ENCODE measurements at regions not wholly inside any gene's neighbourhood (a gene's known extent, or its start where the extent isn't known, plus 50 kb on each side); places are given as distances from the start of the nearest gene placed in this dataset.

DNA sequence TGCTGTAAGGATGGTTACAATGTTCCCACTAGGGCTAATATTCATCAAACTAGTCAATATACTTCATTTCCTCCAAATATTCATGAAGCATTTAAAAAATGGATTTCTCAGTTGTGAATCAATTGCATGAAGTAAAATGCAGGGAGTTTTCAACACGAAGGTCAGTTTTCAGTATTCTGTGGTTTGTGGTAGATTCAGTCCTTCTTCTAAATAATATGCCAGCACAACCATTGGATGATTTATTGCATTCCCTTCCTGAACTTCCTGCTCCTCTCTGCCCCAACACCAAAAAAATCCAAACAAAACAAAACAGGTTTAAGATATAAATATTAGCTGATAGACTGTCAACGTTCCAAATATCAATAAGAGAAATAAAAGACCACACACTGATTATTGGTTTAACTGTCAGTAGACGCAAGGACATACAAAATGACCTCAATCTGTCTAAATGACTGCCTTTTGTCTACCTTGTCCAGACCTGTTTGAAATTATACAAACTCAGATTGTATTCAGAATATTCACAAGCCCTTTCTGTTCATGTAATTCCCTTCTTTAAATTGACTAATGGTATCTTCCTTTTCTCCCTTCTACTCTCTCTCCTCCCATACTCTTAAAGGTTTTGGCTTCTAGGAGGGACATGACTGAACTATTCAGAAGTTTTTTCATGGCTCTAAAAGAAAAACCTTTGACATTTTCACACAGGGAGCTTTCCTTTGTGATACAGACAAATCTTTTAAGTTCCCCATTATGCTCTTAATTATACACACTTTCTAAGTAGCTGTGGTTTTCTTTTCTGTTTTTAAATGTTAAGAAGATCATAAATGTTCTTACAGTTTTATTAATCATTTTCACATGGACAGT lies 92.6 kb upstream of the STT3B start:
- no peak for DNase-seq

DNA sequence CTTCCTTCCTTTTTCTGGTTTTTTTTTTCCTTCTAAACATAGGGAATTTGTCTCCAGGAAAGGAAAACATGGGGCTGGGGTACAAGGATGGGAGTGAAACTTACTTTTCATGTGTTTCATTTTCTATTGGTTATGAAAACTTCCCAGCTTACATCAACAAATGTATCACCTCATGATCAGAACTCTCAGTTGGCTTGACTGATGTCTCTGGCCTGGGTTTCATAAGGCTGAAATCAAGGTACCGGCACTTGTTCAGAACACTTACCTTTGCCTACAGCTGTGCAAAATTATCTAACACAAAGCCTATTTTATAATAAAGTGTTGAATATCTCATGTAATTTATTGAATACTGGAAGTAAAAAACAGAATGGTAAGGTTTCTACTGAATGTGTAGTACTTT lies 91.8 kb upstream of the STT3B start:
- DNase-seq: no peak

DNA sequence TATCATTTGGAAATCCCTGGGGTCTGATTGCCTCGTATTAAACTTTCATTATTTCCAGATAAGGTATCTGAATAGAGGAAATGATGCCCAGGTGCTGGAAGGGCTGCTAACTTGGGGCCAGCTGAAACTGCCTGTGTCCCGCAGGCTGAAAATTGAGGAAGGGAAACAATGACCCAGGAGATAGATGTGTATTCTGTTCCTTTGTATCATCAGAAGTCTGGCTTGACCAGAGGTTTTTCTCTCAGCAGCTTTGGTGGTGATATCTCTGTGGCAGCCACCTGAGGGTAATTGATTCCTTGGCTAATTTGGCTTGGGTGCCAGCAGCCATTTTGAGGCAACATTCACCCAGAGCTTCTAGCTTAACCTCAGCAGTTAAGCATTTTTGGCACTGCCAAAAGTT lies 90.0 kb upstream of the STT3B start:
- no peak for DNase-seq

DNA sequence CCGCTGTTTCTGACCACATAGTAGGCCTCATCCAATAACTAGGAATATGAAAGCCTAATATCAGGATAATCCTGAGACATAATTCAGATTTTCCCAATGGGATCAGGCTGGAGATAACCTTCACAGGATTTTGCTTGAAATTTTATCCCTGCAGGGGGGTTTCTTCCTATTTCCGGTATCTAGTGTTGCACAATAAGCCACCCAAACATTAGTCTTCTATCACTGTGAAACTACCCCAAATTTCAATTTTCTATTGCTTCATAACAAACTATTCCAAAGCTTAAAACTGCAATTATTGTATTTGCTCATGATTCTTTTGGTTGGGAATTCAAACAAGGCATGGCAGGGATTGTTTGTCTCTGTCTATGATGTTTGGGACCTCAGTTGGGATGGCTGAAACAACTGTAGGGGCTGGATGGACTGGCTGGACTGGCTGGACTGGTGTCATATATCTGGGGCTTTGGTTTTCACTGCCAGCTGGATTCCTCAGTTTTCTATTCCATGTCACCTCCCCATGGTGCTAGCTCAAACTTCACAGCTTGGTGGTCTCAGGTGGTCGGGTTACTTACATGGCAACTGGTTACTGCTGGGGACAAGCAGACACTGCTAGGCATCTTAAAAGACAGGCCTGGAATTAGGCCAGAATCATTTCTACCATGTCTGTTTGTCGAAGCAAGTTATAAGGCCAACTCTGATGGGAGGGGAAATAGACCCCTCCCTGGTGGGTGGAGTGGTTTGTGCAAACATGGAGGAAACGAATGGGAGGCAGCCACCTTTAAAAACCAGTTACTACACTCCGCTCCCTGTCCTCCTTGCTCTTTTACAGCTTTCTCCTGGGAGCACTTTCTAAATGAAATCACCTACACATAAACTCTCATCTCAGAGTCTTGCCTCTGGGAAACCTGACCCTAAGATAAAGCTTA lies 88.2 kb upstream of the STT3B start:
- DNase-seq: no peak

DNA sequence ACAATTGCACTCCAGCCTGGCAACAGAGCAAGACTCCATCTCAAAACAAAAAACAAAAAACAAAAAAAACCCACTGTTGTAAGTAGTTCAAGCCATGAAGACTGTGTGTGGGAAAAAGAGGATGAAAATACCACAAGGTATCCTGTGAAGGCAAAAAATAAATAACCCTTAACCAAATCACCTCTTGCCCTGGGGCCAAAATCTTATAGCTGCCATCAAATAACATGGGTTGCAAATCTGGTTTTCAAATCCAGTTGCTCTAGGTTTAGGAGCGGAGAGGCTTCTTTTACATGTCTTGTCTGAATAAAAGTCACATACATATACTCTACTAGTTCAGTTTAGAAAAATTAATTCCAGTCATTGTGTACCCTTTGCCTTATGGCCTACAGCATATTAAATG lies 87.0 kb upstream of the STT3B start:
- no peak for DNase-seq

DNA sequence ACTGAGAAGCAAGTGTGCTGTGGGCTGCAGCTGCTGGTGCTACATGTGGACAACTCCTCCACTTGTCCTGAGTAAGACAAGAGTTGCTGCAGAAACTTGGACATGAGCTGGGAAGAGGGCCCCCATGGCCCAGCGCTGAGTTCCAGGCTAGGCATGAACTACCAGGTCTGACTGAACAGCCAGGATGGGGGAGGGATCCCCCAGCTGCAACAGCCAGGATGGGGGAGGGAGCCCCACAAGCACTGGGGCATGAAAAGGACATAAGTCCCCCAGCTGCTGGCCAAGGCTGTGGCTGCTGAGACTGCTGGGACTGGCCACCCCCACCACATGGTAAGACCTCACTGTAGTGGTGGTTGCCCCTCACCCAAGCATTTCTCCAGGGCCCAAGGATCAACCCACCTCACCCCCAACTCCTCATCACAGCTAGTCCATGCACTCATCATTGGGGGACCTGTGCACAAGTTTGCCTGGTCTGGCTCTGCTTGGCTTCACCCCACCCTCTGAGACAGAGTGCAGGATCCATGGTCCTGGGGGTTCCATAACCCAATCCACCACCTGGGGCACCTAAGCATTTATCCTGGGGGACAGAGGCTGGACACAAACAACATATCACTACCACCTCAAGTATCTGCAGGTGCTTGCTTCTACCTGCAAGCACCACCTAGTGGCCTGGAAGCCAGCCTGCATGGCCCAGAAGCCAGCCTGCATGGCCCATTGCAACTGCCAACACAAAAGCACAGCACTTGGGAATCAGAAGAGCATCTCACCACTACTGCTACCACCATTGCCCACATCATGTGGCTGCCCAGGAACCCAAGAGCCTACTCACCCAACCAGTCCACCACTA lies 84.5 kb upstream of the STT3B start:
- DNase-seq: peak; percentile 1

DNA sequence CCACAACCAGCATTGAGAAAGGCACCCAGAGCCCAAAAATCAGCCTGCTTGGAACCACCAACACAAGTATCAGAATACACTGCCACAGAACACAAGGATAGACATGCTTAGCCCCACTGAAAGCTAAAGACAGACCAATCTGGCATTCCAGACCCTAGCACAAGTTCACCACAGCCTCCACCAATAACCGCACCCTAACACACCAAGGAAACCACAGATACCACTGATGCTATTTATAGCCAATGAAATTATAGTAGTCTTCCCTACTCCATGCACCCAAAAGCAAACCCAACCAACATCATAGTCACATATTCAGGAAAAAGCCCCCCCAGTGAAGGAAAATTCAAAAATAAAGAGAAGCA lies 83.9 kb upstream of the STT3B start:
- no peak for DNase-seq

DNA sequence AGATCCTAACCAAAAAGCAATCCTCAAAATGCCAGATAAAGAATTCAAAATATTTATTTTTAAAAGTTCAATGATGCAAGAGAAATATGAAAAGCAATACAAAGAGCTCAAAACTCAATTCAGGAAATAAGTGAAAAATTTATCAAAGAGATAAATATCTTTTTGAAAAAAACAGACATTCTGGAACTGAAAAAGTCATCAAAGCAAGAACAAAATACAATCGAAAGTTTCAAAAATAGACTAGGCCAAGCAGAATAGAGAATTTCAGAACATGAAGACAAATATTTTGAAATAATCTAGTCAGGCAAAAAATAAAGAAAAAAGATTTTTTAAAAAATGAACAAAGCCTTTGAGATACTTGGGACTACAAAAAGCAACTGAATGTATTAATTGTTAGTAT lies 83.4 kb upstream of the STT3B start:
- no peak for DNase-seq

DNA sequence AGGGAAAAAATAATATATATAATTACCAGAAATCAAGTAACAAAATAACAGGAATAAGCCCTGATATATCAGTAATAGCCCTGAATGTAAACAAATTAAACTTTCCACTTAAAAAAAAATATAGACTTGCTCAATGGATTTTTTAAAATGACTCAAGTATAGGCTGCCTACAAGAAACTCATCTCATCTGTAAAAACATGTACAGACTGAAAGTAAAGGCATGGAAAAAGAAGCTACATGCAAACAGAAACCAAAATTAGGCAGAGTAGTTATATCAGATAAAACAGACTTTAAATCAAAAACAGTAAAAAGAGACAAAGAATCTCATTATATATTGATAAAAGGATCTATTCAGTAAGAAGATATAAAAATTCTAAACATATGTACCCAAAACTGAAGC lies 82.4 kb upstream of the STT3B start:
- DNase-seq: no peak

DNA sequence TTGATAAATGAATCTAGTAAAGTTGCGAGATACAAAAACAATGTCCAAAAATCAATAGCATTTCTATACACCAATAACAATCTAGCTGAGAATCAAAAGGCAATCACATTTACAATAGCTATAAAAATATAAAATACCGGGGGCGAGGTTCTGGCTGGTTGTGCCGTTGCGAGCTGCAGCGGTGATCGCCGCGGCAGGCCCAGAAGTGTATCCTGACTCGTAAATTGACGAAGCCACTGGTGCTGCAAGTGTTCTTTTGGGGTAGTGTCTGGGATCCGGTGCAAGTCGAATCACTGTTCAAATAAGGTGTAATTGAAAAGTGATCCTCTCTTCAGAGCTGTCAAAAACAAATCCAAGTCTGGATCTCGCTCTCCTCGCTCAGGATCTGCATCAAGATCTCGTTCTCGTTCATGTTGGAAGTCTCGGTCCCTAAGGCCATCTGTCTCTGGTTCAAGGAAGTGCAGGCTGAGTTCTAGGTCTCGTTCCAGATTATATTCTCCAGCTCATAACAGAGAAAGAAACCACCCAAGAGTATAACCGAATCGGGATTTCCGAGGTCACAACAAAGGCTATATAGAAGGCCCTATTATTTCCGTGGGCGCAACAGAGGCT lies 80.1 kb upstream of the STT3B start:
- DNase-seq: no peak

DNA sequence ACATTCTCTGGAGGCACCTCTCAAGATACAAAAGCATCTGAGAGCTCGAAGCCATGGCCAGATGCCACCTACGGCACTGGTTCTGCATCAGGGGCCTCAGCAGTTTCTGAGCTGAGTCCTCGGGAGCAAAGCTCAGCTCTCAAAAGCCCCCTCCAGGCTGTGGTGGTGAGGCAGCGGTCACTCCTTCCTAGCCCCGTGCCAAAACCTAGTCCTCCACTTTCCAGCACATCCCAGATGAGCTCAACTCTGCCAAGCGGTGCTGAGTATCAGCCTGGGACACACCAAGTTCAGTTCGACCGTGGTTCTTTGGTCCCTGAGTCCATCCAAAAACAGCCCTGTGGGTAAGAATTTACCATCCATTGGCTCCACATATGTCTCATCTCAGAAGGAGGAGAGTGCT lies 79.3 kb upstream of the STT3B start:
- DNase-seq: no peak

DNA sequence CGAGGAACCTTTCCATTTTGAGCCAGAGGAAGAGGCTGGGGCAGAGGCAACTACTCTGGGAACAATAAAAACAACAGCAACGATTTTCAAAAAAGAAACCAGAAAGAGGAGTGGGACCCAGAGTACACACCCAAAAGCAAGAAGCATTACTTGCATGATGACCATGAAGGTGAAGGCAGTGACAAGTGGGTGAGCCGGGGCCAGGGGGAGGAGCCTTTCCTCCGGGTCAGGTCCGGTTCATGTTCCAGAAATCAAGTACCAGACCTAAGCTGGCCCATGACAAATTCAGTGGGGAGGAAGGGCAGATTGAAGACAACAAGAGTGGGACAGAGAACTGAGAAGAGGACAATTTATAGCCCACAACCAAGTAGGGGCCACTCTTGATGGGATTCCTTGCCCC lies 77.2 kb upstream of the STT3B start:
- no peak for DNase-seq

DNA sequence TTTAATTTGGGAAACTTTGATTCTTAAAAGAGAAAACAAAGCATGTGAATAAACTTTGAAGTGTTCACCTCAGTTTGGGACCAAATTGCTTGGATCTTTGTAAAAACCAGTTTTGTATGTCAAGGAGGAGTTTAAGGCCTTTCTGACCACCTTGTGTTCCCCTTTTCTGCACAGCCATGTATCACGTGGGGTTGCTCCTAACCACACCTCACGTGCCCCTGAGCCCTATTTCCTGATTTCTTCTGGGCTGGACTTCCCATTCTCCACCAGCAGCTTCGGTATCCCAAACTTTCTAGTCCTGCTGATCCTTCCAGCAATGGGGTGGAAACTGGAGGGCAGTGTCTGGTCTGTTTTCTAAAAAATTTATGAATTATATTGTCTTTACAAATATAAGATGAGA lies 76.4 kb upstream of the STT3B start:
- no peak for DNase-seq

DNA sequence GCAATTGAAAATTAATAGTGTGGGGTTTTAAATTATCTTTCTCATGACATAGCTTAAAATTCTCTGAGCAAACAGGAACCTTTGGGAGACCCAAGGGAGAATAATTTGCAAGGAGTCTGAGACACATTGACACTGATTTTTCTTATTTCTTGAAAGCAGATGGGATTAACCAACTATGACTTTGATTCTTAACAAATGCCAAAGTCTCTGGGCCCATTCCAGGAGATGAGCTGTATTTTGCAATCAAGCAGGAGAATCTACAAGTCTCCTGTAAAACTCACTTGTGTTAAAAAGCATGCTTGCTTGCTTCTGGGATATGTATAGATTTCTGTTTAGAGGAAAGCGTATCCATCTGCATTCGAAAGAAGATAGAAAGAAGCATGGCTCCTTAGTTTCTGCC lies 71.3 kb upstream of the STT3B start:
- DNase-seq: no peak

DNA sequence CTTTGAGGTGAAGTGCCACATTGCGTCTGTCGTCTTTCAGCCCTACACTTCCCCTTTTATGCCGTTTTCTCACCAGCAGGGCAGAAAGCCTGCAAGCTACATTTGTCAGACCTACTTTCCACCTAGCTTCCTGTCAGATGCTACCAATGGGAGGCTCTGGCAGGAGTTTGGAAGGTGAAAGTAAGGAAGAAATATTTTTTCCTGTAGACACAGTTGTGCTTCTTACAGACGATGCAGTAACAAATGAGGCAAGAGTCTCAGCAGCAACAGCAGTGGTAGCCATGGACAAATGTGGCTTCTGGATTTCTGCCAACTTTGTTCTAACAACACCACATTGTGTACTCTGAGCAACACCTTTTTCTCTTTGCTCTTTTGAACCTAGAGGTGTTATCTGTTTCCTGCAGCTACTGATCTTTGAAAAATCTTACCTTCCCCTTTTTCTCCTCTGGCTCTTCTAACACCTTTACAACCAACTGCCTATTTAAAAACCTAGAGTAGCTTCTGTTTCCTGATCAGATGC lies 70.6 kb upstream of the STT3B start:
- DNase-seq: peak; percentile 20

DNA sequence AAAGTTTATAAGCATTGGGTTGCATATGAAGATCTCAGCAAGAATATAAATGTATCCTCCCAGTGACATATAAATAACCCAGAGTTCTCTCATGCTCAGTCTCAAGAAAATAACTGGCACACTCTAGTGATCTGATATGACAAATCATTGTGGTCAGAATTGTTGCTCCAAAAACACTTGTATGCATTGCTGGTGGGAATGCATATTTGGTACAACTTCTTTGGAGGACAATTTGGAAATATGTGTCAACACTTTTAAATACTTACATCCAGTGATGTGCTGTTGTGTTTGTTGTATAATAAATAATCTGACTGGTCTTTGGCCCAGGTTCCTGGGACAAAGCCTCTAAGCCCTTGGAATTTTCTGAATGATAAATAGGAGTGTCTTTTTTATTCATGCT lies 66.7 kb upstream of the STT3B start:
- no peak for DNase-seq

DNA sequence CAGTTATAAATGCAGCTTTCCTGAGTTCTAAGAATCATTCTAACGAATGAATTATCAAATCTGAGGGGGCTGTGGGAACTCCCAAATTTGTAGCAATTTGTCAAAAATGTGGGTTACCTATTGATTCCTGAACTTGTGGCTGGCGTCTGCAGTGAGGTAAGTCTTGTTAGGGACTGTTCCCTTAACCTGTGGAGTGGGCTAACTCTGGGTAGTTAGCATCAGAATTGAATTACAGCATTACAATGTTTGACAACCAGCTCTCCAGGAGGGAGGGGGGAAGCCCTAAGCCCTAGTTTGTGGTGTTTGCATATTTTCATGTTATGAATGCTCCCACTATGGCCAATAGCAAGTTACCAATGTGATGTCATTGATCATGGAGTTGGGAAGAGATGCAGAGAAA lies 65.9 kb upstream of the STT3B start:
- no peak for DNase-seq

DNA sequence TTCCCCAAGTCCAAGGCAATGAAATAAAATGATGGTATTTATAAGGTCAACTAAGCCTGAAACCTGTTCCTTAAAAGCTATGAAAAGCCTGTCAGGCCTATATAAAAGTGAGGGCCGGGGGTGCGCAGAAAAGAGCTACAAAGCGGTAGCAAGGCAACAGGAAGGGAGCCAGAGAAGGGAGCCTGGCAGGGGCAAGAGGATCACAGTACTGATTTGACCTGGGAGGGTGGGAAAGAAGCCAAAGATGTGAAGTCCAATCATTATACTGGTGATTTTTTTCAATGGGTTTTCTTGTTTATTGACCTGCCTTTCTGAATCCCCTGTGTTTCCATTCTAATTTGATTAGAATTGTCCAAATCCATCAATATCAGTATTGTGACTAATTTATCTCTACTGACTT lies 64.3 kb upstream of the STT3B start:
- DNase-seq: no peak

DNA sequence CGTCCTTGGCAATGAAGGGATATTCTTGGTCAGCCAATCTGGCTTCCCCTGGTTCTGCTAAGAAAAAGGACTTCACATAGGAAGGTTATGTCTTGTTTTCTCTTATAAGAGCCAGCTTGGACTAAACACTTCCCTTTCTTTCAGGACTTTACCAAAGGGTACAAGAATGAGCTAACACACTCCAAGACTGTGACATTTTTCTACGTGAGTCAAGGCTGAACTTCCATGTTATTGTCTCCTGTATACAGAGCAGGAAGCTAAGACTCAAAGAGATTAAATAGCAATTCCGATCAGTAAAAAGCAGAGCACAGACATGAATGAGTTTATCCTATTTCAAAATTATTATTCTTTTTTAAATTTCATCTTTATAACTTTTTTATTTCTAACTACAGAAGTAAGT lies 63.3 kb upstream of the STT3B start:
- no peak for DNase-seq

DNA sequence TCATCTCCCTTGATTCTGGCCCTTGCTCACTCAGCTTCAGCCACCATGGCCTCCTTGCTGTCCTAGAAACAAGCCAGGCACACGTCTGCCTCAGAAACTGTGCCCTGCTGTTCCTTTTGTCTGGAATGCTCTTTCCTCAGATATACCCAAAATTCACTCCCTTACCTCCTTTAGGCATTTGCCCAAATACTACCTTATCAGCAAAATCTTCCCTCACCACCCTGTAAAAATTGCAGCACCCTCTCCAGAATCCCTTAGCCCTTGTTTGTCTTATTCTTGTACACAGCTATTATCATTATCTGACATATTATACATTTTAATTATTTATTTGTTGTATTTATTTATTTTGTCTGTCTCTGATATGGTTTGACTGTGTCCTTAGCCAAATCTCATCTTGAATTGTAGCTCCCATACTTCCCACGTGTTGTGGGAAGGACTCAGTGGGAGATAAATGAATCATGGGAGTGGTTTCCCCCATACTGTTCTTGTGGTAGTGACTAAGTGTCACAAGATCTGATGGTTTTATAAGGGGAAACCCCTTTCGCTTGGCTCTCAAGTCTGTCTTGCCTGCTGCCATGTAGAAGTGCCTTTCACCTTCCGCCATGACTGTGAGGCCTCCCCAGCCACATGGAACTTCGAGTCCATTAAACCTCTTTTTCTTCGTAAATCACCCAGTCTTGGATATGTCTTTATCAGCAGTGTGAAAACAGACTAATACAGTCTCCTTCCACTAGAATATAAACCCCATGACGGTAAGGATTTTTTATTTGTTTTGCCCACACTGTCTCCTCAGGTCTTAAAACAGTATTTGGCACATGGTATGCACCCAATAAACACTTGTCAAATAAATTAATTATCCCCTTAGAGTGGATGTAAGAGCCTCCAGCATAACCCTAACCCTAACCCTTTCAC lies 60.0 kb upstream of the STT3B start:
- no peak for DNase-seq

DNA sequence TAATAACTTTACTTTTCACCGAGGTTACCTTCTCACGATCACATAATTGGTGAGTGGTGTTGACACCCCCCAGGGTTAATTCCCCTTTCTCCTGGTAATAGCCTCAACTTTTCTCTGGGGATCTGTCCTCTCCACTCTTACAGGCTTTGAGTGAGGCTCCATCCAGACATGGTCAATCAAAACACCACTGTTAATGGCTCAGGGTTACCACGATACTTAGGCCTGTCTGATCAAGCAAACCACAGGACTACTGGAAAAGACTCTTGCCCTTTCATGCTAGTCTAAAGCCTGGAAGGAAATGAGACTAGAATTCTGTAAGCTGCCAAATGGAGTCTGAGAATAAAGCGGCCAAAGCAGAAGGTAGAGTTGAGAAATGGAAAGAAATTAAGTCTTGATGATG lies 56.5 kb upstream of the STT3B start:
- DNase-seq: no peak

DNA sequence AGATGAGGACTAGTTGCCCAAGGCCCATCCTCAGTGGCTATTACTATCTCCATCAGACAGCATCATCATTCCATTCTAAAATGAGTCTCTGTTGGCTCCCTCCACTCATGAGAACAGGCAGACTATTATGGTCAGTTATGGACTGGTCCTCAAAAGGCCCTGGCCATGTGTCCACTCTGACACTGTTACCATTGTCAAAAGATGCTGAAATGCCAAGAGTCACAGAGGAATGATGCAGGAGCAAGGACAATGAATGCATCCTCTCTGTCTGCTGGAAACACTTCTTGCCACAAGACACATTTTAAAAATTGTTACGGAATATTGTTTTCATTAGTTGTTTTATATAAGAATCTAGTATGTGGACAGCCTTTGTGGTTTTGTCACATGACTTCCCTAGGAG lies 53.3 kb upstream of the STT3B start:
- DNase-seq: no peak
